Fibroblast of mammary gland (primary cell): ENCODE measurements at regions not wholly inside any gene's neighbourhood (a gene's known extent, or its start where the extent isn't known, plus 50 kb on each side); places are given as distances from the start of the nearest gene placed in this dataset.

Experiments
- DNase-seq: peaks from one replicate; pipeline ENCODE4 v3.0.0-alpha.2; 2010; ENCODE audit warnings: low read depth
- H3K4me3 ChIP-seq: 2 replicates; pipeline ENCODE4 v1.5.1; 2011; ENCODE audit warnings: low read depth, mild to moderate bottlenecking, low read length, moderate library complexity; ENCODE audit not compliant: control insufficient read depth
- CTCF ChIP-seq: conservative IDR thresholded peaks from 2 replicates; pipeline ENCODE4 v1.5.1; 2011; ENCODE audit warnings: low read depth, low read length, inconsistent platforms; ENCODE audit not compliant: control insufficient read depth, insufficient read depth

DNA sequence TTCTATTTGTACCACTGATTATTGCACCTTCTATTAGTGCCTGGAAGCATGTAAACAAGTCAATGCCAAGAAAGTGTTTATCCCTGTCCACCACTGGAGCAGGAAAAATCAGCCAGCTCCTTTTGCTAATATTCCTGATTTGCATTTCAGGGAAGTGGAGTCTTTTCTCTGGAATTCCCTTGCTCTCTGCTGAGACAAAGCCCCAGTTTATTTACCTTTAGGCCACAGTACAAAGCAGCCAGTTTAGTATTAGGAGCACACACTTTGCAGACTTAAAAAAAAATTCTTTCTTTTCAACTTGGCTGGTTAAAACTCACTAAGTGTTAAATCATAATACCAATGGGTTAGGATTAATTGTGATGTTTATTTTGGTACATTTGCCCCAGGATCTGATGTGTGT, 631.1 kb downstream of the PKHD1 start:
- no peak overlapping the region for H3K4me3 ChIP-seq
- no peak for TF ChIP-seq CTCF
- DNase-seq = no peak

GRCh38 chr6:51459958-51460357, 627.5 kb downstream of the PKHD1 start:
- TF ChIP-seq CTCF = no peak
- H3K4me3 ChIP-seq = no peak overlapping the region
- DNase-seq = no peak

DNA sequence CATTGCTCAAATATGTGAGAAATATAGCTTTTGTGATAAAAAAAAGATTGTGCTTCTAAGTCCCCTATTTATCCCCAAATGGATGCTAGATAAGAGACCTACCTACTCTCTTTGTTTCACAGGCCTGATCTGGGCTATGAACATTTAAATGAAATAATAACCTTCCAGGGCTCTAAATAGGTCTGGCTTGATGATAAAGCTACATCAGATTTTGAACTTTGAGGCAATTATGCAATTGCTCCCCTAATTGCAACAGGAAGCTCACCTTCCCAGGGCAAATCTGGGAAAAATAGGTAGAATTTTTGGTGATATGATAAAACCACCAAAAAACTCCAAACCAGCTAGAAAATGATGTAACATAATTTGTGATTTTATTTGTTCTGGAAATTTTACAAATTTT, 624.5 kb downstream of the PKHD1 start:
- no peak for DNase-seq
- no peak overlapping the region for H3K4me3 ChIP-seq
- TF ChIP-seq CTCF = no peak

GRCh38 chr6:51463321-51463720, 624.1 kb downstream of the PKHD1 start:
- no peak for TF ChIP-seq CTCF
- no peak for DNase-seq
- no peak overlapping the region for H3K4me3 ChIP-seq

DNA sequence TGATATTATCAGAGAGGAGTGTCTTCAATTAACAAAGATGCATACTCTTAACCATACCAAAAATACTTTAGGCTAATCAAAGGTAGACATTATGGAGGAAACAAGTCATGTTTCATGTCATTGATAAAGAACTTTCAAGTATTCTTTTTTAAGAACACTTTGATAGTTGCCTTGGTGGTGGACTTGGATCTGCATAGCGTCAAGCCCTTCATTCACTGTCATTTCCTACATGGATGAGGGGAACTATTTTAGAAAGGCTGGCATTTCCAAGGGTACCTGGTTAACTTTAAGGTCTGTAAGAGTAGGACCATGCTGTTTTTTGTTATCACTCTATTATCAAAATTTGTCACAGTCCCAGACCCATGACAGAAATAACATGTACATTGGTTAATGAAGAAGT, 622.5 kb downstream of the PKHD1 start:
- no peak for TF ChIP-seq CTCF
- no peak for DNase-seq
- H3K4me3 ChIP-seq = no peak overlapping the region

GRCh38 chr6:51466427-51466826, 621.0 kb downstream of the PKHD1 start:
- no peak overlapping the region for H3K4me3 ChIP-seq

More at GRCh38 chr6:51466427-51466826, 621.0 kb downstream of the PKHD1 start:
- no peak for DNase-seq
- TF ChIP-seq CTCF = no peak
